HS-5 (cell line): ENCODE measurements at regions not wholly inside any gene's neighbourhood (a gene's known extent, or its start where the extent isn't known, plus 50 kb on each side); places are given as distances from the start of the nearest gene placed in this dataset.

Experiments used
- DNase-seq: peaks from one replicate; pipeline ENCODE4 v3.0.0-alpha.2; 2012; ENCODE audit warnings: low read depth

DNA sequence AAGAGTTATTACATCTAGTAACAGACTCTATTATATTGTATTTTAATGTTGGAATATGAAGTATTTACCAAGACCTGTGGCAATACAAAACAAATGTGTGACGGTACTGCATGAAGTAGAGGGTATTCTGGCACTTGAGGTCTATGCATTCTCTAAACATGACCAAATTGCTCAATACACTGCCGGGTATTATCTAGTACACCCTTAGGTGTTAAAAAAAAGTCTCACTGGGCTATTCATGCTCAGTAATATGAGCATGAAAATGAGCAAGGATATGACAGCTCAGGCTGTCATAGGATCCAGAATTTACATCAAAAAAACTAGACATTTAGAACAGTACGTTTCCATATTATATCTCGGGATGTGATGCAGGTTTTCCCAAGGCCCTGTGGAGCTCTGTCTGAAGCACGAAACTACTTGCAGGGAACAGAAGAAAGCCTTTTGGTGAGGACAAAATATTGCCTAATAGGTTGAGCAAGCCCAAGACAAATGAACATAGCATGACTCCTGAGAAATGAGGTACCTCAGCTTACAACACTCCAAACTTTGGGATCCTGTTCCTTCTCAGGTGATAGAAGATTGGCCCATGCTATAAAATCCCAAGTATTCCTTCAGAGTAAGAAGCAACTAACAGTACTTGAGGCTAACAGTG is 74.1 kb upstream of the MAOA start:
- DNase-seq = no peak

GRCh38 chrX:43582540-43582913 is 73.6 kb upstream of the MAOA start:
- DNase-seq = no peak

GRCh38 chrX:43585922-43586321 is 70.2 kb upstream of the MAOA start:
- no peak for DNase-seq

DNA sequence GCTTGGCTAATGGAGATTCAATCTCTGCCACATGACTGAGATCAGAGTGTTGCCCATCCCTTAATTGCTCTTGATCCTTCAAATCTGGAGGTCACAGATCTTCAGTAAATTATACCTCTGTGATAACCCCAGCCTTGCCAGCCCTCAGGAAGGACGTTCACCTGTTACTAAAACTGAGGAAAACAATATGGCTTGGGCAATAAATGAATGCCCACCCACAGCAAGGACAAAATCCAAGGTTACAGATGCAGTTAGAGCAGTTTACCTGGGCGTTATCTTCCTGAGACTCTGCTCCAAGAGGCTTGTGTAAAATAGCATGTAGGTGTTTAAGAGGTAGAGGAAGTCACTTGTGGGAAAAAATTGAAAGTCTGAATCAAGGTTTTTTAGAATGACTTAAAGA is 69.3 kb upstream of the MAOA start:
- no peak for DNase-seq

DNA sequence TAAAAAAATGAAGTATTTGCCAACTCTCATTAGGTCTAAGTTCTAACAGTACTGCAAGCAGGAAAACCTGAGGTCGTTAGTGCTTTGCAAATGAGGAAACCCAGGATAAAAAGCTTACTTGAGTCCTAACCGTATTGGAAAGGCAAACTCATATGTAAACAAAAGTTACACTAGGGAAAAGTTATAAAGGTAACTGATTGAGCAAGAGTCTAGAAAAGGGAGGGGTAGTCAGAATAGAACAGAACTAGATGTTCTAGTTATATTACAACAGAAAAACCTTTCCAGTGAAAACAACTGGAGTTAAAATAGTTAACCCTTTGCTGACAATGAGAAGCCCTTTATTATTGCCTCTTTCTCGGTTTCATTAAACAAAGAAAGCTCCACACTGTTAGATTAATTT is 66.4 kb upstream of the MAOA start:
- DNase-seq = no peak

DNA sequence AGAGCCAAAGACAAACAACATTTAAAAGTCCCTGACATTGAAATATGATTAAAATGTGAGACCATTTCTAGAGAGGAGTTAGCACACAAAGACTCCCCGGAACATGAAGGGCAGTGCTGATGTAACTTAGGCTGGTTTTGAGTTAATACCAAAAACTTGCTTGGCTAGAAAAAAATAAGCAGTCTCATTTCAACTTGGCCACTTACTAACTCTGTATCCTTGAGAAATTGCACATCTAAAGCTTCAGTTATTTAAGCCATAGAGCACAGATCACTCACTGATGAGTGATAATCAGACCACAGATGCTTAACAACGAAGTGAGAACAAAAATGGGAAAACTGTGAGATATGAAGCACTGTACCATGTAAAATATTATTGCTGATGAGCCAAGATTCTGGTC is 65.9 kb upstream of the MAOA start:
- DNase-seq = no peak

DNA sequence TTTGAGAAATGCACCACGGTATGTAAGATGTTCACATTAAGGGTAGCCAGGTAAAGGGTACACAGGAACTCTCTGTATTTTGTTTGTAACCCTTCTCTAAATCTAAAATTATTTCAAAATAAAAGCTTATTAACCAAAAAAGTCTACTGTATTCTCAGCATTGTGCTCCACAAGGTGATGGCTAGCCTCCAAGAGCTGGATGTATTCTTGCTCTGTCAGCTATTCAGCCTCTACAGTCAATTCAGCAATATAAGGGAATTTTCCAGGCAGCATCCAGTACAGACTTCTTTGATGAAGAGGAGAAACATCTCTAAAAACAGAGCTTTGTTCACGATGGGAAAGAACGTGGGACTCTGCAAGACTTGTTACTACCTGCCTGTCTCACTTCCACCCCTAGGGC is 63.5 kb upstream of the MAOA start:
- no peak for DNase-seq

DNA sequence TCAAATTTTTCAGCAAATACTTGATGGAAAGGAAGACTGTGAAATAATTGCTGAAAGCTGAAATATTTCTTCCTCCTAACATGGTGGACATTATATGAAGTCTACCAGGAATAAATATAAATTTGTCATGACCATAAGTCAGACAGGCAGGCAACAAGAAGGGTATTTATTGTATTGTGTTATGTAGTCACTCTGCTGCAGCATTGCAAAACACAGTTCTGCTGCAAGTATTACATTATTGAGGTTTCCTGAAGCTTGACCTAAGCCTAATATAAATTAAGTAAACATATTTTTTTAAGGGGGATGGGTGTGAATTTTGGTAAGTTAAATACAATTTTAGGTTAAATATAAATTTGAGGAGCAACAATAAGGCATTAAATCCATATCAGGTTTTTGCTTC is 60.2 kb upstream of the MAOA start:
- no peak for DNase-seq

GRCh38 chrX:43604753-43605152 is 51.3 kb upstream of the MAOA start:
- no peak for DNase-seq

DNA sequence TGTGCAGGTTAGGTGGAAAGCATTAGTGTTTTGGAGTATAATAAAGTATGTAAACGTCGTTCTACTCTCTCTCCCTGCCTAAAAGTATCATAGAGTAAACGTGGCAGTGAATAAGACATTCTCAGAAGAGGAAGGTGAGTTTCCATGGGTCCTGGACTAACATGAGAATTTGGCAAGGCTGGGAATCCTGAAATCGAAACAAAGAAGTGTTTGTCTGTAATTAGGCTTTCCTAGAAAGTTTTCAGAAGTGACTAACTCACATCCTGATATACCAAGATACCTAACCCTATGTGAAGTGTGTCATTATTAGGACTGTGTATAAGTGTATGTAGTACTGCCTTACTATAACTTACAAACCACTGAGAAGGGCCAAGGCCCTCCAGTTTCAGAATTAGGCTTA is 50.7 kb upstream of the MAOA start:
- no peak for DNase-seq
